BLaER1 treated with 17β-estradiol and CSF1 and Interleukin-3, amounts not matched to agents 10 nM and 100 nM (cell line): ENCODE measurements at regions not wholly inside any gene's neighbourhood (a gene's known extent, or its start where the extent isn't known, plus 50 kb on each side); places are given as distances from the start of the nearest gene placed in this dataset.

ENCODE experiments used
- H3K27ac ChIP-seq, 11 experiments: shearing (Covaris generic); formaldehyde crosslinking; 2 replicates each; pipeline ENCODE4 v1.8.1; 2022
- H3K27me3 ChIP-seq, 11 experiments: shearing (Covaris generic); formaldehyde crosslinking; 2 replicates each; pipeline ENCODE4 v1.8.1; 2022
- H3K36me3 ChIP-seq, 11 experiments: shearing (Covaris generic); formaldehyde crosslinking; 2 replicates each; pipeline ENCODE4 v1.8.1; 2022
- H3K4me1 ChIP-seq, 10 experiments: shearing (Covaris generic); formaldehyde crosslinking; 2 replicates each; pipeline ENCODE4 v1.8.1; 2022
- H3K4me2 ChIP-seq, 11 experiments: shearing (Covaris generic); formaldehyde crosslinking; 2 replicates each; pipeline ENCODE4 v1.8.1; 2022
- H3K4me3 ChIP-seq, 10 experiments: shearing (Covaris generic); formaldehyde crosslinking; 2 replicates each; pipeline ENCODE4 v1.8.1; 2022
- H3K9ac ChIP-seq, 11 experiments: shearing (Covaris generic); formaldehyde crosslinking; 2 replicates each; pipeline ENCODE4 v1.8.1; 2022
- H3K9me3 ChIP-seq, 11 experiments: shearing (Covaris generic); formaldehyde crosslinking; replicated peaks in 1 of 11; 2 replicates each; pipeline ENCODE4 v1.8.1; 2022
- H4K20me1 ChIP-seq, 11 experiments: shearing (Covaris generic); formaldehyde crosslinking; 2 replicates each; pipeline ENCODE4 v1.8.1; 2022
- Cebpa-rat ChIP-seq, 11 experiments: shearing (Covaris generic); IDR thresholded peaks; 2 replicates each; pipeline ENCODE4 v1.8.1; 2022

- Histone ChIP-seq H4K20me1 (no peaks in the 10 kb centered on the region; a peak in 1 of 22 replicates), H3K9ac (no peak overlapping the region), H3K36me3 (no peaks in the 10 kb centered on the region), H3K9me3 (no peaks in the 10 kb centered on the region), H3K4me3 (no peak overlapping the region), H3K4me1 (no peaks in the 10 kb centered on the region), H3K4me2 (no peak overlapping the region), H3K27me3 (peaks cover 67 to 98% (median 94%) of the 10 kb centered on the region in 11 experiments), H3K27ac (no peak overlapping the region)
- no peak for TF ChIP-seq Cebpa-rat (IDR thresholded peaks at IDR 0.05)
Measured at GRCh38 chrX:98646351-98646750, 1762.6 kb downstream of the RPA4 start.

- TF ChIP-seq Cebpa-rat (IDR thresholded peaks at IDR 0.05) = no peak
- no peak overlapping the region for H3K27ac ChIP-seq
Measured at GRCh38 chrX:98654565-98654964, 1755.5 kb downstream of the PCDH19 start.

More at GRCh38 chrX:98654565-98654964, 1755.5 kb downstream of the PCDH19 start:
- H3K9me3 ChIP-seq = no peaks in the 10 kb centered on the region
- no peak overlapping the region for H3K9ac ChIP-seq
- no peaks in the 10 kb centered on the region for H3K4me1 ChIP-seq
- H3K27me3 ChIP-seq = peaks cover 38 to 89% (median 79%) of the 10 kb centered on the region in 11 experiments; a peak in 21 of 22 replicates
- H3K4me2 ChIP-seq = no peak overlapping the region
- H3K36me3 ChIP-seq = no peaks in the 10 kb centered on the region
- H3K4me3 ChIP-seq = no peak overlapping the region
- no peaks in the 10 kb centered on the region; a peak in 2 of 22 replicates for H4K20me1 ChIP-seq
